Lower leg skin (tissue), 4 donors: ENCODE measurements at regions not wholly inside any gene's neighbourhood (a gene's known extent, or its start where the extent isn't known, plus 50 kb on each side); places are given as distances from the start of the nearest gene placed in this dataset.

Experiments used
- DNase-seq, 2 donors: peaks; one replicate each; pipeline ENCODE4 v3.0.0-alpha.2; 2019; ENCODE audit warnings: low spot score in 2 of 2
- H3K4me3 ChIP-seq: fragments of 200-600 bp; sonication (generic); 2 replicates; pipeline ENCODE4 v1.5.1; 2017; ENCODE audit warnings: mild to moderate bottlenecking, low read depth; ENCODE audit not compliant: poor library complexity, severe bottlenecking
- CTCF ChIP-seq, 3 donors: fragments of 450-650 bp; IDR thresholded peaks; one replicate each; pipeline ENCODE4 v1.5.1; 2016; ENCODE audit warnings: antibody characterized with exemption in 3 of 3, mild to moderate bottlenecking in 3 of 3, moderate library complexity in 2 of 3
- POLR2A ChIP-seq, 2 donors: fragments of 450-650 bp; IDR thresholded peaks; one replicate each; pipeline ENCODE4 v1.6.1; 2016 to 2017; ENCODE audit warnings: antibody characterized with exemption in 2 of 2, mild to moderate bottlenecking in 1 of 2, moderate library complexity in 1 of 2
- WGBS, 2 donors: methylation state at CpG; one replicate each; pipeline ENCODE4 v1.1.5; 2018; 5-methylcytosine and 5-hydroxymethylcytosine counted together
- intact Hi-C: fragments of 100-400 bp; cut with DNase I; formaldehyde crosslinking; loops from one replicate; pipeline ENCODE4 v1.15.0; 2023; ENCODE audit warnings: low total_unique reads

- intact Hi-C loops: no loop called here
- DNase-seq: no peak
- WGBS, 2 donors: 78 to 84% methylated on average over 3 of the region's 3 CpGs
- H3K4me3 ChIP-seq: no peak overlapping the region
- TF ChIP-seq POLR2A (IDR thresholded peaks at IDR 0.05): no peak
Measured at GRCh38 chr5:92371171-92371888, 988.2 kb upstream of the ARRDC3 start.

DNA sequence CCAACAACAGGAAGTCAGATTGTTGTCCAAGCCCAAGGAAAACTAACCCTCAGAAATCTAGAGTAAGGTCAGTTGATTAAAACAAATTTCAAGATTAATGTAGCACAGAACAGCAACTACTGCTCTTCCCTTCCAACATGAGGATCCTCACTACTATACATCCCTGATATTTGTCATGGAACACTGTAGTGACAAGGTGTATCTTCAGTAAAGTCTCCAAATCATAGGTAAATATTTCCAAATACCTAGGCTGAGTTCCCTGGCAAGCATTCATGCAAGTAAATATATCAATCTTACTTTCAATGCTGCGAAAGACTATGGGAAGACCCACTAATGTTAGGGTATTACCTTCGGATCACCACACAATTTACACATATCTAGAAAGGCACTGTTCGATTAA lies 986.9 kb upstream of the ARRDC3 start:
- 88 to 95% methylated on average over 3 of the region's 3 CpGs for WGBS, 2 donors
- TF ChIP-seq CTCF (IDR thresholded peaks at IDR 0.05) (no peak), POLR2A (IDR thresholded peaks at IDR 0.05) (no peak)
- H3K4me3 ChIP-seq: no peak overlapping the region
- intact Hi-C loops: no loop called here
- no peak for DNase-seq

DNA sequence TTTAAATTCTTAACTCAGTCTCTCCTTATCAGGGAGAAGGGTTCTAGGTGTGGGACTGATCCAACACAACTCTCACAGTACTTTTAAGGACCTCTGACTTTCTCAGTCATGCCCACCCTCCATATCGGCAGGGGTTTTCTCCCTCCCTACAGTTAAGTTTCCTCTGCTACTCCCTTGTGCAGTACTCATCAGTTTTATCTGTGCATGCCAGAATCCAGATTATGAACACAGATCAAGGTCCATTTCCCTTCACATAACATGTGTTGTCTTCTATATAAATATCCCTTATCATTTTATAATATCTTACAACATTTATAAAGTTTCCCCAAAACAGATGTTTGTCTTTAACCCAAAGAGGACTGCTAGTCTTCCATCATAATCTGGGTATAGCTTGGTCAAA lies 986.5 kb upstream of the ARRDC3 start:
- TF ChIP-seq POLR2A (IDR thresholded peaks at IDR 0.05) (no peak), CTCF (IDR thresholded peaks at IDR 0.05) (no peak)
- DNase-seq: no peak
- H3K4me3 ChIP-seq: no peak overlapping the region
- 100% methylated on average over 1 of the region's 1 CpG for WGBS, 2 donors
- intact Hi-C loops: no loop called here

DNA sequence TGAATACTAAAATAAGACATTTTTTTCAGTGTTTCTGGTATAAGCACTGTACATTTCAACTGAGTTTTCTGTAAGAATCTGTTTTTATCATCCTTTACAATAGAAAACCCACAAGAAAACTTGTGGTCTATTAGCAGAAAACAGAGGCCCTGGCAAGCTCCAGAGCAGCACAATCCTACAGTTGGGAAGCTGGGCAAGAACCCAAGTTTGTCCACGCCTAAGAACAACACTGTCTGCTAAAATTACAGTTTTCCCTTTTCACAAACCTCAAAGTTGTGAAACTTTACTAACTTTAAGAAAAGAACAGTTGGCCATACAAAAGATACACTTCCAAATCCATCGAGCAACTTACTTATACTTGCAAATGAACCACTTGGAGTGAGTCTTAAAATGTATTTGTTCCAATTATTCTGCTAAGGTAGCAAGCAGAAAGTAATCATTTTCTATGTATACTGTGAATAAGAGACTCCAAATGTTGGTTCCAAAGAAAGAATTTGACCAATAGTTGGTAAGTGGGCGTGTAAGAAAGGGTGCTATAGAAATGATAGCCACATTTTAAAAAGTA lies 982.0 kb upstream of the ARRDC3 start:
- TF ChIP-seq POLR2A (IDR thresholded peaks at IDR 0.05) (no peak), CTCF (IDR thresholded peaks at IDR 0.05) (no peak)
- intact Hi-C loops: no loop called here
- WGBS, 2 donors: 61 to 63% methylated on average over 3 of the region's 3 CpGs
- no peak for DNase-seq
- no peak overlapping the region for H3K4me3 ChIP-seq

DNA sequence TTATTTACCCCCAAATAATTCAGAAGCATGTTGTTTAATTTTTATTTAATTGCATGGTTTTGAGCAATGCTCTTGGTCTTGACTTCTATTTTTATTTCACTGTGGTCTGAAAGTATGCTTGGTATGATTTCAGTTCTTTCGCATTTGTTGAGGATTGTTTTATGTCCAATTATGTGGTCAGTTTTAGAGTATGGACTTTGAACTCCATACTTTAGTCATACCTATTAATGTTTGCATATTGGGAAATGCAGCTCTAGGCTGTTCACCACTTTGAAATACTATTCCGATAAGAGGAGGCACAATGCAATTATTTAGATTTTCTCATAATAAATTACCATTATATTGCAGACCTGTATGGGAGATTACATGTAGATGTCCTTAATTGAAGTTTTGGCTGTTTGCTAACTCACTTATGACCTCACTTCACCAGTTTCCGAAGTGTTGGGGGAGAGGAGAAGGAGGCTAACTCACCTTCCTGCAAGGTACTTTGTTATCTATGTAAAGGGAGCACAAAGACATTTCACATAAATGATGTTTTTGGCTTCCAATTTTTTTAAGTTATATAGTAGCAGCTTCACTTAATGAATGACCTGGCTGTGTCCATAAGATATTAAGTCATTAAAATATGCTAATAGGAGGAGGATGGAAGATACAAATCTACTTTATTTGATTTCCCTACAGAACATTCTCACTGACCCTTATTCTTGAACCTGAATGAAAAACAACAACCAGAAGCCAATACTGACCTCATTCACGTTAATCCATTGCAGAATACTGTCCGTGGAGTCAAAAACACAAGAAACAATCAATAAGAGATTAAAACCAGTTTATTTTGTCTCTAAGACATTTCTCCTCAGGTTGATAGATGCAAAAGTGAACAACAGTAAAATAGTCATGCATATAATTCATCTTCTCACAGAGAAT lies 970.3 kb upstream of the ARRDC3 start:
- no peak for TF ChIP-seq POLR2A (IDR thresholded peaks at IDR 0.05)
- no peak for TF ChIP-seq CTCF (IDR thresholded peaks at IDR 0.05)
- intact Hi-C loops: no loop called here
- no peak for DNase-seq
- H3K4me3 ChIP-seq: no peak overlapping the region
- 79 to 82% methylated on average over 5 of the region's 5 CpGs for WGBS, 2 donors

GRCh38 chr5:92337772-92338234 lies 954.7 kb upstream of the ARRDC3 start:
- no peak overlapping the region for H3K4me3 ChIP-seq
- DNase-seq: no peak
- WGBS, 2 donors: 34 to 37% methylated on average over 2 of the region's 2 CpGs
- TF ChIP-seq POLR2A (IDR thresholded peaks at IDR 0.05): no peak
- no peak for TF ChIP-seq CTCF (IDR thresholded peaks at IDR 0.05)
- intact Hi-C loops: no loop called here
